ENCODE measurements at regions not wholly inside any gene's neighbourhood (a gene's known extent, or its start where the extent isn't known, plus 50 kb on each side); places are given as distances from the start of the nearest gene placed in this dataset.
"Not testable (repeated sequence)": the region's sequence is repeated elsewhere in the genome, so short reads cannot be mapped to it uniquely, and the experiment has no call there.

DNA sequence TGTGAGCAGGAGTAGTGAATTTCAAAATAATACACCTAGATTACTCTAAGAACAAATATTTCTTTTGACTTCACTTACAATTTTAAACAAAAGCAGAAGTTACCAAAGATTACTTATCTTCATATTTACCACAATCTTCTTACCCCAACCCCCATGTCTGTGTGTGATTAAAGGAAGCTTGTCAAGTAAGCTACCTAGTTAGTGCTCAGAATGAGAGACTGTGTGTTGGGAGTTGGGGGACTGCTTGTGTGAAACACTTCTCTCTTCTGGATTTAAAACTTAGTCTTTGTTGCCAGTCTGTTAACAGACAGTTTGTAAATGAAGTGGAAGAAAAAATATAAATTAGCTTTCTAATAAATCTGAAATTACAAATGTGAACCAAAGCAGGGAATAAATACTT, 145.3 kb upstream of the PABPC3 start:
- not testable (repeated sequence) for H3K27me3 ChIP-seq (ENCODE audit: control insufficient read depth in 3 of 3, insufficient read depth in 3 of 3, low read length in 3 of 3); H3K36me3 ChIP-seq (ENCODE audit: control insufficient read depth in 3 of 3, insufficient read depth in 2 of 3, low read depth in 1 of 3, low read length in 3 of 3); H3K4me1 ChIP-seq (ENCODE audit: control insufficient read depth in 3 of 3, insufficient read depth in 2 of 3, low read depth in 1 of 3, low read length in 2 of 3); H3K9me3 ChIP-seq (ENCODE audit: control insufficient read depth in 2 of 2, insufficient read depth in 1 of 2, low read depth in 1 of 2, low read length in 1 of 2); DNase-seq; H3K27ac ChIP-seq (ENCODE audit: low read depth in 1 of 3, low read length in 2 of 3); H3K4me3 ChIP-seq (ENCODE audit: low read depth in 1 of 3, low read length in 3 of 3); FAIRE-seq

DNA sequence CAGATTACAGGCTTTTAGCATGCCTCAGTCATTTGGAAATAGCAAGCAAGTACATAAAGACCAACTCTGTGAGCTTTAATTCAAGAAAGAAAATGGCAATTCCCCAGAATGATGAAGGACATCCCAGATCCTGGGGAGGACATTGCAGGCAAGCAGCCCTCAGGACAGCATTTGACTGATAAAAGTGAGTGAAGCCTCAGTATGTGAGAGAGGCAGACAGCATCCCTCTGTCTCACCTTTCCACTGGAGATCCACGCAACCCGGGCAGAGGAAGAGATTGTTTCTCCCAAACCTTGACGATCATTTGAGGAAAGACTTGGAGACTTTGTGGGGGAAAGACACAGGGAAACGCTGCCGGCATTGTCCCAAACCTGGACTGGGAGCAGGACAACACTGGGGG, 128.0 kb upstream of the PABPC3 start:
- peak in 1 of 2 donors; percentile 3 for DNase-seq
- not testable (repeated sequence) for H3K36me3 ChIP-seq (ENCODE audit: control insufficient read depth in 3 of 3, insufficient read depth in 2 of 3, low read depth in 1 of 3, low read length in 3 of 3); H3K27ac ChIP-seq (ENCODE audit: low read depth in 1 of 3, low read length in 2 of 3); H3K9me3 ChIP-seq (ENCODE audit: control insufficient read depth in 2 of 2, insufficient read depth in 1 of 2, low read depth in 1 of 2, low read length in 1 of 2); FAIRE-seq; H3K4me1 ChIP-seq (ENCODE audit: control insufficient read depth in 3 of 3, insufficient read depth in 2 of 3, low read depth in 1 of 3, low read length in 2 of 3); H3K27me3 ChIP-seq (ENCODE audit: control insufficient read depth in 3 of 3, insufficient read depth in 3 of 3, low read length in 3 of 3)
- peak overlapping the region in 1 of 3 donors; percentile 25 for H3K4me3 ChIP-seq (ENCODE audit: low read depth in 1 of 3, low read length in 3 of 3)
- WGBS, 3 donors, result 0 to 5% (median 2%) methylated on average over 5 of the region's 5 CpGs

GRCh38 chr13:24968416-24968815, 127.5 kb upstream of the PABPC3 start:
- not testable (repeated sequence) for H3K4me1 ChIP-seq (ENCODE audit: control insufficient read depth in 3 of 3, insufficient read depth in 2 of 3, low read depth in 1 of 3, low read length in 2 of 3); H3K36me3 ChIP-seq (ENCODE audit: control insufficient read depth in 3 of 3, insufficient read depth in 2 of 3, low read depth in 1 of 3, low read length in 3 of 3); H3K9me3 ChIP-seq (ENCODE audit: control insufficient read depth in 2 of 2, insufficient read depth in 1 of 2, low read depth in 1 of 2, low read length in 1 of 2); H3K27ac ChIP-seq (ENCODE audit: low read depth in 1 of 3, low read length in 2 of 3); FAIRE-seq; H3K27me3 ChIP-seq (ENCODE audit: control insufficient read depth in 3 of 3, insufficient read depth in 3 of 3, low read length in 3 of 3)
- H3K4me3 ChIP-seq (ENCODE audit: low read depth in 1 of 3, low read length in 3 of 3), result peak overlapping the region in 1 of 3 donors; percentile 25
- 28 to 38% (median 35%) methylated on average over 2 of the region's 2 CpGs for WGBS, 3 donors
- peak in 1 of 2 donors; percentile 27 for DNase-seq

DNA sequence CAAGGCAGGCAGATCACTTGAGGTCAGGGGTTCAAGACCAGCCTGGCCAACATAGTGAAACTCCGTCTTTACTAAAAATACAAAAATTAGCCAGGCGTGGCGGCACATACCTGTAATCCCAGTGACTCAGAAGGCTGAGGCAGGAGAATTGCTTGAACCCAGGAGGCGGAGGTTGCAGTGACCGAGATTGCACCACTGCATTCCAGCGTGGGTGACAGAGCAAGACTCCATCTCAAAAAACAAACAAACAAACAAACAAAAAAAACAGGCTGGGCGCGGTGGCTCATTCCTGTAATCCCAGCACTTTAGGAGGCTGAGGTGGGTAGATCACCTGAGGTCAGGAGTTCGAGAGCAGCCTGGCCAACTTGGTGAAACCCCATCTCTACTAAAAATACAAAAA, 122.8 kb upstream of the PABPC3 start:
- FAIRE-seq; H3K4me1 ChIP-seq (ENCODE audit: control insufficient read depth in 3 of 3, insufficient read depth in 2 of 3, low read depth in 1 of 3, low read length in 2 of 3); H3K27me3 ChIP-seq (ENCODE audit: control insufficient read depth in 3 of 3, insufficient read depth in 3 of 3, low read length in 3 of 3); DNase-seq; H3K4me3 ChIP-seq (ENCODE audit: low read depth in 1 of 3, low read length in 3 of 3); H3K27ac ChIP-seq (ENCODE audit: low read depth in 1 of 3, low read length in 2 of 3); H3K36me3 ChIP-seq (ENCODE audit: control insufficient read depth in 3 of 3, insufficient read depth in 2 of 3, low read depth in 1 of 3, low read length in 3 of 3); H3K9me3 ChIP-seq (ENCODE audit: control insufficient read depth in 2 of 2, insufficient read depth in 1 of 2, low read depth in 1 of 2, low read length in 1 of 2): not testable (repeated sequence)
- WGBS, 3 donors, result 87 to 94% (median 91%) methylated on average over 9 of the region's 9 CpGs

- WGBS, 3 donors, result 52 to 67% (median 63%) methylated on average over 3 of the region's 3 CpGs
- not testable (repeated sequence) for H3K4me1 ChIP-seq (ENCODE audit: control insufficient read depth in 3 of 3, insufficient read depth in 2 of 3, low read depth in 1 of 3, low read length in 2 of 3); H3K9me3 ChIP-seq (ENCODE audit: control insufficient read depth in 2 of 2, insufficient read depth in 1 of 2, low read depth in 1 of 2, low read length in 1 of 2); DNase-seq; H3K36me3 ChIP-seq (ENCODE audit: control insufficient read depth in 3 of 3, insufficient read depth in 2 of 3, low read depth in 1 of 3, low read length in 3 of 3); H3K27ac ChIP-seq (ENCODE audit: low read depth in 1 of 3, low read length in 2 of 3); FAIRE-seq; H3K27me3 ChIP-seq (ENCODE audit: control insufficient read depth in 3 of 3, insufficient read depth in 3 of 3, low read length in 3 of 3); H3K4me3 ChIP-seq (ENCODE audit: low read depth in 1 of 3, low read length in 3 of 3)
These were observed 114.6 kb upstream of the PABPC3 start for GRCh38 chr13:24981181-24981803.

GRCh38 chr13:24982333-24982999, 113.5 kb upstream of the PABPC3 start:
- Histone ChIP-seq H3K27ac (ENCODE audit: low read depth in 1 of 3, low read length in 2 of 3) (peak overlapping the region in 1 of 3 donors; percentile 72), H3K36me3 (ENCODE audit: control insufficient read depth in 3 of 3, insufficient read depth in 2 of 3, low read depth in 1 of 3, low read length in 3 of 3) (no peaks in the 10 kb centered on the region), H3K4me3 (ENCODE audit: low read depth in 1 of 3, low read length in 3 of 3) (no peak overlapping the region), H3K27me3 (ENCODE audit: control insufficient read depth in 3 of 3, insufficient read depth in 3 of 3, low read length in 3 of 3) (peaks cover 0 to 9% (median 2%) of the 10 kb centered on the region in 3 donors), H3K9me3 (ENCODE audit: control insufficient read depth in 2 of 2, insufficient read depth in 1 of 2, low read depth in 1 of 2, low read length in 1 of 2) (no peaks in the 10 kb centered on the region), H3K4me1 (ENCODE audit: control insufficient read depth in 3 of 3, insufficient read depth in 2 of 3, low read depth in 1 of 3, low read length in 2 of 3) (no peaks in the 10 kb centered on the region)
- DNase-seq (peak in 1 of 2 donors; percentile 68), FAIRE-seq (no peak)
- WGBS, 3 donors, result 8 to 35% (median 22%) methylated on average over 11 of the region's 11 CpGs

DNA sequence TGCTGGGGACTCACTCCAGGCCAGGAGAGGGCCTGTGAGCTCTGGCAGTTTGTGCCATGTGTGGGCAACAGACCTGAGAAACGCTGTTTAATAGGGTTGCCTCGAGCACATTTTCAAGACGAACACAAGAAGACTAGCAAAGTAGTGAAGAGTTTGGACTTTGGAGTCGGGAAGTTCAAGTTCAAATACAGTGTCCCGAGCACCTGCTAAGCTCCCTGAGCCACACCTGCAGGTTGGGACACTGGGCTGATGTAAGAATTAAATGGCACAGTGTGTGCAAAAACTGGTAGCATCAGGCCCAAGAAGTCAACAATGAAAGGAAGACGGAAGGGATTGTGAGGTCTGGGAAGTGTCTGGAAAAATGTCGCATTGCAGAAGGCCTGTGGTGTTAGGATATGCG, 112.8 kb upstream of the PABPC3 start:
- FAIRE-seq (no peak), DNase-seq (peak in 1 of 2 donors; percentile 87)
- Histone ChIP-seq H3K27ac (ENCODE audit: low read depth in 1 of 3, low read length in 2 of 3) (peak overlapping the region in 1 of 3 donors; percentile 72), H3K27me3 (ENCODE audit: control insufficient read depth in 3 of 3, insufficient read depth in 3 of 3, low read length in 3 of 3) (peaks cover 0 to 11% (median 2%) of the 10 kb centered on the region in 3 donors), H3K36me3 (ENCODE audit: control insufficient read depth in 3 of 3, insufficient read depth in 2 of 3, low read depth in 1 of 3, low read length in 3 of 3) (no peaks in the 10 kb centered on the region), H3K4me1 (ENCODE audit: control insufficient read depth in 3 of 3, insufficient read depth in 2 of 3, low read depth in 1 of 3, low read length in 2 of 3) (no peaks in the 10 kb centered on the region), H3K4me3 (ENCODE audit: low read depth in 1 of 3, low read length in 3 of 3) (no peak overlapping the region), H3K9me3 (ENCODE audit: control insufficient read depth in 2 of 2, insufficient read depth in 1 of 2, low read depth in 1 of 2, low read length in 1 of 2) (no peaks in the 10 kb centered on the region)
- WGBS, 3 donors, result 24 to 63% (median 41%) methylated on average over 8 of the region's 8 CpGs

DNA sequence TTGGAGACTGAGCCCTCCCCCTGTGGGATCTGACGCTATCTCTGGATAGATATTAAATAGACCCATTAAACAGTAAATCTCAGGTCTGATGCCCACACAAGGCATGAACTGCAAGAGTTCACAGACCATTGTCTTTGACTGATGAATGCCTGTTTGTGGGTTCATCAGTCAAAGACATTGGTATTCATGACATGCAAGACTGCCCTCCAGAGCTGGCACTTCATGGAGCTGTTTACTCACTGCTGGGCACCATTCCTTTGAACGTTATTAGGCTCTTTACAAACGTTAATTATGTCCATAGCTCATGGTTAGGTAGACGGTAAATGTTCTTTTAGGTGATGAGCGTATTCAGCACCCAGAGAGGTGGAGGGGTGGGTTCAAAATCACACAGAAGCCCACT, 111.8 kb upstream of the PABPC3 start:
- Histone ChIP-seq H3K9me3 (ENCODE audit: control insufficient read depth in 2 of 2, insufficient read depth in 1 of 2, low read depth in 1 of 2, low read length in 1 of 2) (no peaks in the 10 kb centered on the region), H3K36me3 (ENCODE audit: control insufficient read depth in 3 of 3, insufficient read depth in 2 of 3, low read depth in 1 of 3, low read length in 3 of 3) (no peaks in the 10 kb centered on the region), H3K27ac (ENCODE audit: low read depth in 1 of 3, low read length in 2 of 3) (no peak overlapping the region), H3K4me1 (ENCODE audit: control insufficient read depth in 3 of 3, insufficient read depth in 2 of 3, low read depth in 1 of 3, low read length in 2 of 3) (no peaks in the 10 kb centered on the region), H3K4me3 (ENCODE audit: low read depth in 1 of 3, low read length in 3 of 3) (no peak overlapping the region), H3K27me3 (ENCODE audit: control insufficient read depth in 3 of 3, insufficient read depth in 3 of 3, low read length in 3 of 3) (peaks cover 0 to 16% (median 4%) of the 10 kb centered on the region in 3 donors)
- DNase-seq (no peak), FAIRE-seq (no peak)
- WGBS, 3 donors, result 71 to 81% (median 73%) methylated on average over 5 of the region's 5 CpGs

DNA sequence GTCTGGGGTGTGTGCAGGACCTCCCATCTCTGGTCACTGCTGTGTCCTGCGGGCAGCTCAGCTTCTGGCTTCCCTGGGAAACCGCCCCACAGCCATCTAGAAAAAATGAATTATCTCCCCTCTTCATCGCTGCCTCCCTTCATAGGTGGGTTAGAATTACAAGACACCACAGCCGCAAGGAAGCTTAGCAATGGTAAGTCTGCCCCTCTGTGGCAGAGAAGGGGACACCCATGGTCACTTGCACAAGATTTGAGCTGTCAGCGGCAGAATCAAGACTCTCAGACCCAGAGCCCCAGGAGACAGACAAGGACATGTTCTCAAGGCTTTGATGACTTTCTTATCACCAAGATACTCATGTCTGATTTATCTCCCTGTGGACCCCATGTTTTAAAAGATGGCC, 110.8 kb upstream of the PABPC3 start:
- Histone ChIP-seq H3K4me1 (ENCODE audit: control insufficient read depth in 3 of 3, insufficient read depth in 2 of 3, low read depth in 1 of 3, low read length in 2 of 3) (no peaks in the 10 kb centered on the region), H3K36me3 (ENCODE audit: control insufficient read depth in 3 of 3, insufficient read depth in 2 of 3, low read depth in 1 of 3, low read length in 3 of 3) (no peaks in the 10 kb centered on the region), H3K9me3 (ENCODE audit: control insufficient read depth in 2 of 2, insufficient read depth in 1 of 2, low read depth in 1 of 2, low read length in 1 of 2) (no peaks in the 10 kb centered on the region), H3K27ac (ENCODE audit: low read depth in 1 of 3, low read length in 2 of 3) (no peak overlapping the region), H3K27me3 (ENCODE audit: control insufficient read depth in 3 of 3, insufficient read depth in 3 of 3, low read length in 3 of 3) (peaks cover 0 to 16% (median 4%) of the 10 kb centered on the region in 3 donors), H3K4me3 (ENCODE audit: low read depth in 1 of 3, low read length in 3 of 3) (no peak overlapping the region)
- FAIRE-seq (no peak), DNase-seq (no peak)
- WGBS, 3 donors, result 80 to 94% (median 90%) methylated on average over 5 of the region's 5 CpGs
